ENCODE measurements at regions not wholly inside any gene's neighbourhood (a gene's known extent, or its start where the extent isn't known, plus 50 kb on each side); places are given as distances from the start of the nearest gene placed in this dataset.

- no peaks in the 10 kb centered on the region for H3K9me3 ChIP-seq (ENCODE audit: insufficient read depth, low read length)
- no peaks in the 10 kb centered on the region for H3K27me3 ChIP-seq (ENCODE audit: low read length)
Measured at GRCh38 chr2:2520401-2520811, 189.3 kb upstream of the MYT1L start.

GRCh38 chr2:2519381-2519780 is 188.3 kb upstream of the MYT1L start:
- Histone ChIP-seq H3K9me2 (replicated peaks; ENCODE audit: insufficient read depth, low read length) (no peaks in the 10 kb centered on the region), H3K9me3 (ENCODE audit: insufficient read depth, low read length) (no peaks in the 10 kb centered on the region), H2AFZ (ENCODE audit: low read depth, low read length, severe bottlenecking) (no peak overlapping the region), H3K4me2 (ENCODE audit: low read depth, low read length, poor library complexity, severe bottlenecking) (no peak overlapping the region), H3K27ac (ENCODE audit: low read depth, low read length) (no peak overlapping the region), H4K20me1 (ENCODE audit: low read depth, low read length) (no peaks in the 10 kb centered on the region), H3F3A (ENCODE audit: insufficient read depth) (no peaks in the 10 kb centered on the region), H3K27me3 (ENCODE audit: low read length) (no peaks in the 10 kb centered on the region), H3K79me2 (ENCODE audit: insufficient read depth, low read length) (no peaks in the 10 kb centered on the region), H3K36me3 (ENCODE audit: low read length) (no peaks in the 10 kb centered on the region), H3K9ac (ENCODE audit: low read length) (no peak overlapping the region), H3K4me3 (ENCODE audit: insufficient read depth, low read length, poor library complexity, severe bottlenecking) (no peak overlapping the region)
- no peak for TF ChIP-seq CTCF (IDR thresholded peaks at IDR 0.05; ENCODE audit: insufficient read depth, low read length, poor library complexity, severe bottlenecking)
- no peak for TF ChIP-seq EZH2phosphoT487 (conservative IDR thresholded peaks at IDR 0.05; ENCODE audit: low read length)

More at GRCh38 chr2:2520401-2520811, 189.3 kb upstream of the MYT1L start:
- H3K4me2 ChIP-seq (ENCODE audit: low read depth, low read length, poor library complexity, severe bottlenecking): no peak overlapping the region
- no peaks in the 10 kb centered on the region for H4K20me1 ChIP-seq (ENCODE audit: low read depth, low read length)
- no peaks in the 10 kb centered on the region for H3K36me3 ChIP-seq (ENCODE audit: low read length)
- H3K9ac ChIP-seq (ENCODE audit: low read length): no peak overlapping the region
- TF ChIP-seq EZH2phosphoT487 (conservative IDR thresholded peaks at IDR 0.05; ENCODE audit: low read length) (no peak), CTCF (IDR thresholded peaks at IDR 0.05; ENCODE audit: insufficient read depth, low read length, poor library complexity, severe bottlenecking) (no peak)
- H3F3A ChIP-seq (ENCODE audit: insufficient read depth): no peaks in the 10 kb centered on the region
- H3K9me2 ChIP-seq (replicated peaks; ENCODE audit: insufficient read depth, low read length): no peaks in the 10 kb centered on the region
- H3K79me2 ChIP-seq (ENCODE audit: insufficient read depth, low read length): no peaks in the 10 kb centered on the region
- H3K27ac ChIP-seq (ENCODE audit: low read depth, low read length): no peak overlapping the region
- H3K4me3 ChIP-seq (ENCODE audit: insufficient read depth, low read length, poor library complexity, severe bottlenecking): no peak overlapping the region
- H2AFZ ChIP-seq (ENCODE audit: low read depth, low read length, severe bottlenecking): no peak overlapping the region

DNA sequence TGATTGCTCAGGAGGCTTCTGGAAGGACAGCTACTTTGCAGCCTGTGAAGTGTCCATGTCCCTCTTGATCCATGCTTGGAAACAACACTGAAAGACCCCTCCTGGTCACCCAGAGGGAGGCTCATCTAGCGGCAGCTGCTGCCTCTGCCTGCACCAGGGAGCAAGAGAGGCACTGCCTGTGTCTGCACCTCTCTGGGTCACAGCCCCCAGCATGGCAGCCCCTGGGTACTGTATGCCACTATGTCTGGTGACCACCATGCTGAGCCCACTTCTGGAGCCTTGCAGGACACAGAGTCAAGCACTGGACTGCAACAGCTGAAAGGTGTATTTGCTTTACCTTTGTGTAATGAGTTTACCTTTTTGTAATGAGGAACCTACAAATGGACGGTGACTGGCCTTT is 186.3 kb upstream of the MYT1L start:
- no peak overlapping the region for H2AFZ ChIP-seq (ENCODE audit: low read depth, low read length, severe bottlenecking)
- no peaks in the 10 kb centered on the region for H3K27me3 ChIP-seq (ENCODE audit: low read length)
- H3K4me2 ChIP-seq (ENCODE audit: low read depth, low read length, poor library complexity, severe bottlenecking): no peak overlapping the region
- no peaks in the 10 kb centered on the region for H3K9me3 ChIP-seq (ENCODE audit: insufficient read depth, low read length)
- no peaks in the 10 kb centered on the region for H3K9me2 ChIP-seq (replicated peaks; ENCODE audit: insufficient read depth, low read length)
- H3K79me2 ChIP-seq (ENCODE audit: insufficient read depth, low read length): no peaks in the 10 kb centered on the region
- TF ChIP-seq EZH2phosphoT487 (conservative IDR thresholded peaks at IDR 0.05; ENCODE audit: low read length): no peak
- no peak for TF ChIP-seq CTCF (IDR thresholded peaks at IDR 0.05; ENCODE audit: insufficient read depth, low read length, poor library complexity, severe bottlenecking)
- no peak overlapping the region for H3K4me3 ChIP-seq (ENCODE audit: insufficient read depth, low read length, poor library complexity, severe bottlenecking)
- H3K9ac ChIP-seq (ENCODE audit: low read length): no peak overlapping the region
- no peaks in the 10 kb centered on the region for H3F3A ChIP-seq (ENCODE audit: insufficient read depth)
- H3K36me3 ChIP-seq (ENCODE audit: low read length): no peaks in the 10 kb centered on the region
- no peaks in the 10 kb centered on the region for H4K20me1 ChIP-seq (ENCODE audit: low read depth, low read length)
- H3K27ac ChIP-seq (ENCODE audit: low read depth, low read length): no peak overlapping the region

All from SU-DHL-6 (cell line).